ENCODE measurements at regions not wholly inside any gene's neighbourhood (a gene's known extent, or its start where the extent isn't known, plus 50 kb on each side); places are given as distances from the start of the nearest gene placed in this dataset.

DNA sequence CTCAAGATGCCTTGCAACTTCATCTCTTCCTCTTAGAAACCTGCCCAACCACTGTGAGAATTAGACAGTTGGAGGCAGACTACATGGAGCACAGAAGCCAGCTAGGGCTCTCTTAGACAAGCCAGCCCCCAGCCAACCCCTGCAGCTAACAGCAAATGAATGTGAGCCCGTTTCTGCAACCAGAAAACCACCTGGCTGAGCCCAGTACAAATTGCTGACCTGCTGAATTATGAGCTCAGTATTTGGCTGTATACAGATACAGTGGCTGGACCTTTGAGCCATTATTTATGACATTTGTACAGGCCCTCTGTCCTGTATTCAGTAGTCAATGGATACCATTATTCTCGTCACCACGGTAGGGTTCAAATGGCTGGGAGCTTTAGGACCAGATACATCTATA is 112.9 kb downstream of the TBX5 start:
- TF ChIP-seq TAF1 (IDR thresholded peaks at IDR 0.05; ENCODE audit: borderline replicate concordance, insufficient read depth, low read length) (no peak), FOXP2 (optimal IDR thresholded peaks at IDR 0.05; ENCODE audit: borderline replicate concordance, extremely low read depth, extremely low read length, insufficient read depth) (no peak), POLR2AphosphoS5 (IDR thresholded peaks at IDR 0.05; ENCODE audit: low read depth, low read length) (no peak), SIN3A (IDR thresholded peaks at IDR 0.05; ENCODE audit: borderline replicate concordance, insufficient read depth, low read length) (no peak)
- TF ChIP-seq, protein P1, sequence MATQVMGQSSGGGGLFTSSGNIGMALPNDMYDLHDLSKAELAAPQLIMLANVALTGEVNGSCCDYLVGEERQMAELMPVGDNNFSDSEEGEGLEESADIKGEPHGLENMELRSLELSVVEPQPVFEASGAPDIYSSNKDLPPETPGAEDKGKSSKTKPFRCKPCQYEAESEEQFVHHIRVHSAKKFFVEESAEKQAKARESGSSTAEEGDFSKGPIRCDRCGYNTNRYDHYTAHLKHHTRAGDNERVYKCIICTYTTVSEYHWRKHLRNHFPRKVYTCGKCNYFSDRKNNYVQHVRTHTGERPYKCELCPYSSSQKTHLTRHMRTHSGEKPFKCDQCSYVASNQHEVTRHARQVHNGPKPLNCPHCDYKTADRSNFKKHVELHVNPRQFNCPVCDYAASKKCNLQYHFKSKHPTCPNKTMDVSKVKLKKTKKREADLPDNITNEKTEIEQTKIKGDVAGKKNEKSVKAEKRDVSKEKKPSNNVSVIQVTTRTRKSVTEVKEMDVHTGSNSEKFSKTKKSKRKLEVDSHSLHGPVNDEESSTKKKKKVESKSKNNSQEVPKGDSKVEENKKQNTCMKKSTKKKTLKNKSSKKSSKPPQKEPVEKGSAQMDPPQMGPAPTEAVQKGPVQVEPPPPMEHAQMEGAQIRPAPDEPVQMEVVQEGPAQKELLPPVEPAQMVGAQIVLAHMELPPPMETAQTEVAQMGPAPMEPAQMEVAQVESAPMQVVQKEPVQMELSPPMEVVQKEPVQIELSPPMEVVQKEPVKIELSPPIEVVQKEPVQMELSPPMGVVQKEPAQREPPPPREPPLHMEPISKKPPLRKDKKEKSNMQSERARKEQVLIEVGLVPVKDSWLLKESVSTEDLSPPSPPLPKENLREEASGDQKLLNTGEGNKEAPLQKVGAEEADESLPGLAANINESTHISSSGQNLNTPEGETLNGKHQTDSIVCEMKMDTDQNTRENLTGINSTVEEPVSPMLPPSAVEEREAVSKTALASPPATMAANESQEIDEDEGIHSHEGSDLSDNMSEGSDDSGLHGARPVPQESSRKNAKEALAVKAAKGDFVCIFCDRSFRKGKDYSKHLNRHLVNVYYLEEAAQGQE (IDR thresholded peaks at IDR 0.05; ENCODE audit: insufficient read depth in 1 of 2, low read depth in 2 of 2, low read length in 2 of 2) = no peak

DNA sequence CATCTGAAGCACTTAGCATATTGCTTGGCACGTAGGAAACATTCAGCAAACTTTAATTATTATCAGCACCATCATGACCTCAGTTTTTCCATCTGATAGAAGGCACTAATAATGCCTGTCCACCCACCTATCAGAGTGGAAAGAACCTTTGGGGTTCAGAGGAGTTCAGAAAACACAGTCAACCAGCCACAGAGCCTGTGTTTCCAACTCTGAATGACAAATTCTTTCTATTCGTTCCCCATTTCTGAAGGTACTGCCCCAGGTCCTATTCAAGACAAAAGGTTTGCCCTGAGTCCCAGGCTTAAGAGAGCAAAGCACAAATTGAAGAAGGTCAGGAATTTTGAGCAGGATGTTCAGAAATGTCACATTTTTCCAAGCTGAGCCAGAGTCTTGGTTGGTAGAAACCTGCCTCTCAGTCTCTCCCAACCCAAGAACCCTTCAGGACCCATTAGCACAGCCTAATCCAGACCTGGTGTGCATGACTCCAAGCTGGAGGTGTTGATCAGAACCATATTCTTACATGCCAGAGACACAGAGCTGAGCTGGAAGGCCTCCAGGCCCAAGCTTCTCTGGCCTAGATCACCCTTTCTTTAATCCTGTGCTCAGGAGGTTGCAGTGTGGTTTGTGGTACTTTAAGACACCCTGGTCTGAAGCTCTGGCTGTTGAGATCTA is 114.4 kb downstream of the TBX5 start:
- TF ChIP-seq, protein P1 (IDR thresholded peaks at IDR 0.05; ENCODE audit: insufficient read depth in 1 of 2, low read depth in 2 of 2, low read length in 2 of 2) = no peak
- no peak for TF ChIP-seq TAF1 (IDR thresholded peaks at IDR 0.05; ENCODE audit: borderline replicate concordance, insufficient read depth, low read length)
- TF ChIP-seq SIN3A (IDR thresholded peaks at IDR 0.05; ENCODE audit: borderline replicate concordance, insufficient read depth, low read length) = no peak
- TF ChIP-seq POLR2AphosphoS5 (IDR thresholded peaks at IDR 0.05; ENCODE audit: low read depth, low read length) = no peak
- no peak for TF ChIP-seq FOXP2 (optimal IDR thresholded peaks at IDR 0.05; ENCODE audit: borderline replicate concordance, extremely low read depth, extremely low read length, insufficient read depth)

DNA sequence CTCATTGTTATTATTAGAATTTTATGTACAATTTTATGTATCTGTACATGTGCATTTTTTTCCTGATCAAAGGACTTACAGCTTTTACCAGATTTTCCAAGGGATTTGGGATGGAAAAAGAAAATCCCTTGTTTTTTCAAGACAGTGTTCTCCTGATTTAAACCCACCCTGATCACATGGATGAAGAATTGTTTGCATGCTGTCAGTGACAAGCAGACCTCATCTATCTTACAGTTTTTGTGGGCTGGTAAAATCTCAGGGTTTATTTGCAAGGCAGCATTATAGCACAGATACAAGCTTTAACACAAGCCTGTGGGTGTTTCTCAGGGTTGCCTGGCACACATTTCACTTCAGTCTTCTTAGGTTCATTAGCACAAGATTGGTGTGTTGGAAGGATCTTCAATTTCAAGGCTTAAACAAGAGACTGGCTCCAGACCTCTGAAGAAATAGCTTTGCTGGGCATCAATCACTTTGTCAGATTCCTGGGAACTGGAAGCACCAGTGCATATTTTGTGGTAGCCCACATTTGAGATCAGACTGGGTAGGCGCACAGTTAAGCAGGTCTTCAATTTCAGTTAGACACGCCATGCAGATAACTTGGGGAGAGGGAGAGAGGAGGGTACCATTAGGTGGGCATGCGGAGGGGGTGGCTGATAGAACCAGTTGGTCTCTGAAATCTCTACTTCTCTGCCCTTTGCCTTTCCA is 118.0 kb downstream of the TBX5 start:
- TF ChIP-seq FOXP2 (optimal IDR thresholded peaks at IDR 0.05; ENCODE audit: borderline replicate concordance, extremely low read depth, extremely low read length, insufficient read depth) (no peak), TAF1 (IDR thresholded peaks at IDR 0.05; ENCODE audit: borderline replicate concordance, insufficient read depth, low read length) (no peak), SIN3A (IDR thresholded peaks at IDR 0.05; ENCODE audit: borderline replicate concordance, insufficient read depth, low read length) (no peak), POLR2AphosphoS5 (IDR thresholded peaks at IDR 0.05; ENCODE audit: low read depth, low read length) (no peak)
- TF ChIP-seq, protein P1 (IDR thresholded peaks at IDR 0.05; ENCODE audit: insufficient read depth in 1 of 2, low read depth in 2 of 2, low read length in 2 of 2) = no peak

DNA sequence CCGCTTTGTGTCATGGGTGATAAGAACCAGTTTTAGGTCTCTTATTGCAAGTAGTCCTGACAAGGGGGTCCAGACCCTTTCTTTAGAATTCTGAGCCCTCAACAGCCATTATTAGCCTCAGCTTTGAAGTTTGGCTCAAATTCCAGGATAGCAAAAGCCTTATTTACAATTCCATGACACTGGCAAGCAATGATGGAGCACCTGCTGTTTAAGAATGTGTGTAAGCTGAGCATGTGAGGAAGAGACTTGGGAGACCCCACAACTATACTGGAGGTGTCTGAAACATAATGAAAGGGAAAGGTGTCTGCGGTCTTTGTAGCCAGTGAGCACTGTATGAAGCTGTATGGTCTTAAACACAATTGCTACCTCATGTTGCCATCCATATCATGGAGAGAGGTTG is 119.8 kb downstream of the TBX5 start:
- TF ChIP-seq FOXP2 (optimal IDR thresholded peaks at IDR 0.05; ENCODE audit: borderline replicate concordance, extremely low read depth, extremely low read length, insufficient read depth) (no peak), SIN3A (IDR thresholded peaks at IDR 0.05; ENCODE audit: borderline replicate concordance, insufficient read depth, low read length) (no peak), TAF1 (IDR thresholded peaks at IDR 0.05; ENCODE audit: borderline replicate concordance, insufficient read depth, low read length) (no peak), POLR2AphosphoS5 (IDR thresholded peaks at IDR 0.05; ENCODE audit: low read depth, low read length) (no peak)
- TF ChIP-seq, protein P1 (IDR thresholded peaks at IDR 0.05; ENCODE audit: insufficient read depth in 1 of 2, low read depth in 2 of 2, low read length in 2 of 2) = no peak
